ENCODE measurements at regions not wholly inside any gene's neighbourhood (a gene's known extent, or its start where the extent isn't known, plus 50 kb on each side); places are given as distances from the start of the nearest gene placed in this dataset.

DNA sequence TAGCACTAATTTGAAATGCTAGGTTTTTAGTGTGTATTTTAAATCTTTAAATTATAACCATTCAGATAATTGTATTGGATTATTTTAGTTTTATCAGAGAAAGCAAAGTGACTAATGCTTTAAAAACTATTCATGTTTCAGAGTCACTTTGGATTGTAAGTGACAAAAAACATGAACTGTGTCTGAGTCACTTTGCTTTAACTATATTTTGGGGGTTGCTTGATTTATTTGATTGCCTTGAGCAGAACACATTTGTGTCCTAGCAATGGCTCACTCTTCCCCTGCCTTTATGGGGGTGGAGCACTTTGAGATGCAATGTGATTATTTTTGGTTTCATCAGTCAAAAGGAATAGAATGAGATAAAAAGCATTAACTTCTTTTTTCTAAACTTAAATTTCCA lies 188.4 kb upstream of the ARX start:
- Histone ChIP-seq H3K36me3 (ENCODE audit: insufficient read depth, low read length) (no peaks in the 10 kb centered on the region), H2AFZ (ENCODE audit: low read depth, low read length) (no peak overlapping the region), H3K27me3 (ENCODE audit: insufficient read depth, low read length) (no peaks in the 10 kb centered on the region), H3K9me3 (ENCODE audit: low read length) (no peaks in the 10 kb centered on the region), H3K4me1 (ENCODE audit: insufficient read depth, low read length) (no peaks in the 10 kb centered on the region), H3K4me3 (ENCODE audit: low read length) (no peak overlapping the region)

DNA sequence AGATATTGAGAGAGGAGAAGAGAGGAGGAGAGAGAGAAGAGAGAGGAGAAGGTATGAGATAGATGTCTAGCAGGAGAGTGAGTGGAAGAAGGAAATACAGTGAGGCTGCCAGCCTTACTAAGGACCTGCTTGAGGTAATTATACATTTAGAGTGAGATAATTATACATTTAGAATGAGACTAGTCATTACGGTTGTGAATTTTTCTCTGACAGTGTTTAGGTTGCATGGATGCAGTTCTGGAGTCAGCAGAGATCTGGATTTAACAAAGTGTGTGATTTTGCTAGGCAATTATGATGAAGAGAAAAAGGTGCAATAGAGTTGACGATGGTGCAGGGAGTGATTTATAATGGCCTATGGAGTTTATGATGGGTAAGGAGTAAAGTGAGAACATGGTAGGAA lies 187.1 kb upstream of the ARX start:
- Histone ChIP-seq H3K4me3 (ENCODE audit: low read length) (no peak overlapping the region), H3K36me3 (ENCODE audit: insufficient read depth, low read length) (no peaks in the 10 kb centered on the region), H3K4me1 (ENCODE audit: insufficient read depth, low read length) (no peaks in the 10 kb centered on the region), H3K9me3 (ENCODE audit: low read length) (no peaks in the 10 kb centered on the region), H3K27me3 (ENCODE audit: insufficient read depth, low read length) (no peaks in the 10 kb centered on the region), H2AFZ (ENCODE audit: low read depth, low read length) (no peak overlapping the region)

- H2AFZ ChIP-seq (ENCODE audit: low read depth, low read length) = no peak overlapping the region
- no peak overlapping the region for H3K4me3 ChIP-seq (ENCODE audit: low read length)
- no peaks in the 10 kb centered on the region for H3K27me3 ChIP-seq (ENCODE audit: insufficient read depth, low read length)
- no peaks in the 10 kb centered on the region for H3K36me3 ChIP-seq (ENCODE audit: insufficient read depth, low read length)
- H3K9me3 ChIP-seq (ENCODE audit: low read length) = no peaks in the 10 kb centered on the region
- H3K4me1 ChIP-seq (ENCODE audit: insufficient read depth, low read length) = no peaks in the 10 kb centered on the region
These were observed 183.1 kb upstream of the ARX start for GRCh38 chrX:25198891-25199290.

DNA sequence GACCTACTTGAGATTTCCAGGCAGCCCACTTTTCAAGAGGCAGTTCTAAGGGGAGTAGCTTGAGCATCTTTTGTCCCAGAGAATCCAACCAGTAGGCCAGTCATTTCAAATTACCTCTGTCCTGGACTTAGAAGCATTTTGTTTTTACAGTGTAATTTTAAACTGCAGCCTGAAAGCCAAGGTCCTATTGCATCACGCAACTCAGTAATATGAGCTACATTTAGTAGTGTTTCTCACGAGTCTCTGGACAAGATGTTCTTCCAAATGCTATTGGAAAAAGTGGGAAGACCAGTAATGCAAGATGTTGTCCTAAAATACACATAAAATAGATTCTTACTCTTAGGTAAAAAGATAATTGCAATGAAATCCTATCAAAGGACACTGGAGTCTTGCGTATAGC lies 182.5 kb upstream of the ARX start:
- no peak overlapping the region for H2AFZ ChIP-seq (ENCODE audit: low read depth, low read length)
- no peaks in the 10 kb centered on the region for H3K36me3 ChIP-seq (ENCODE audit: insufficient read depth, low read length)
- no peaks in the 10 kb centered on the region for H3K27me3 ChIP-seq (ENCODE audit: insufficient read depth, low read length)
- no peak overlapping the region for H3K4me3 ChIP-seq (ENCODE audit: low read length)
- no peaks in the 10 kb centered on the region for H3K4me1 ChIP-seq (ENCODE audit: insufficient read depth, low read length)
- no peaks in the 10 kb centered on the region for H3K9me3 ChIP-seq (ENCODE audit: low read length)

- Histone ChIP-seq H3K36me3 (ENCODE audit: insufficient read depth, low read length) (no peaks in the 10 kb centered on the region), H2AFZ (ENCODE audit: low read depth, low read length) (no peak overlapping the region), H3K4me3 (ENCODE audit: low read length) (no peak overlapping the region), H3K9me3 (ENCODE audit: low read length) (no peaks in the 10 kb centered on the region), H3K27me3 (ENCODE audit: insufficient read depth, low read length) (no peaks in the 10 kb centered on the region), H3K4me1 (ENCODE audit: insufficient read depth, low read length) (no peaks in the 10 kb centered on the region)
These were observed 180.5 kb upstream of the ARX start for GRCh38 chrX:25196221-25196620.

DNA sequence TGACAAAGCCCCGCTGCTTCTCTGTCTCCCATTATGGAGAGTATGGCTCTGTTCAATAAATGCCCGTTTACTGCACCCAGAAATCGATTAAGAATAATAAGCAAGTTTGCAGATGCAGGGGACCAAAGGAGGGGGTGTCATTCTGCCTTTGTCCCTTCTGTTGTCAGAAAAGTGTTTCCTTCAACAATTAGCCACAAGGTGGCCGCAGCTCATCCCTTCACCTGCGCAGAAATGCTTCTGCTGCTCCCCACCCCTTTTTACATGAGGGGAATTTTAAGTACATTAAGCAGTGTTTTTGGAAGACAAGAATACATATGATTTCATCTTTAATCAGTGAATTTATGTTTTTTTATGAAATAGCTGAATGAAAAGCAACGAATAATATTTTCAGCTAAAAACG lies 175.6 kb upstream of the ARX start:
- no peaks in the 10 kb centered on the region for H3K27me3 ChIP-seq (ENCODE audit: insufficient read depth, low read length)
- no peak overlapping the region for H2AFZ ChIP-seq (ENCODE audit: low read depth, low read length)
- no peak overlapping the region for H3K4me3 ChIP-seq (ENCODE audit: low read length)
- H3K9me3 ChIP-seq (ENCODE audit: low read length) = no peaks in the 10 kb centered on the region
- H3K36me3 ChIP-seq (ENCODE audit: insufficient read depth, low read length) = no peaks in the 10 kb centered on the region
- no peaks in the 10 kb centered on the region for H3K4me1 ChIP-seq (ENCODE audit: insufficient read depth, low read length)

DNA sequence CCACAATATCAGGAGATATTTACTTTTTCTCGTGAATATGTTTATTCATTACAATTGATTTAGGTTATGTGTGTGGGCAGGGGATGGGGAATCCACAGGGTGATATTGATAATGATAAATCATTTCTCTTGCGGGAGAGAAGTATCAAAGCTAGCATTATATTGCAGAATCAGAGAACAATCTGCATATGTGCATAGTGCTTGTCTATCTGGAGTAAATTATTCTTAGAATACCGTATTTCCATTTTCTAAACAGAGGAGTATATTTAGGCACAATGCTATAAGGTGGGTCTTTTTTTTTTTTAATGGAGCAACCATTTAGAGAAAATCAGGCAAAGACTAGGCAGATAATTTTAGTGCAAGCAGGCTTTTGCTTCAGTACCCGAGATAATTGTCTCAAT lies 166.0 kb upstream of the ARX start:
- Histone ChIP-seq H3K9me3 (ENCODE audit: low read length) (no peaks in the 10 kb centered on the region), H2AFZ (ENCODE audit: low read depth, low read length) (no peak overlapping the region), H3K4me3 (ENCODE audit: low read length) (no peak overlapping the region), H3K36me3 (ENCODE audit: insufficient read depth, low read length) (no peaks in the 10 kb centered on the region), H3K4me1 (ENCODE audit: insufficient read depth, low read length) (no peaks in the 10 kb centered on the region), H3K27me3 (ENCODE audit: insufficient read depth, low read length) (peaks cover 7% of the 10 kb centered on the region)

DNA sequence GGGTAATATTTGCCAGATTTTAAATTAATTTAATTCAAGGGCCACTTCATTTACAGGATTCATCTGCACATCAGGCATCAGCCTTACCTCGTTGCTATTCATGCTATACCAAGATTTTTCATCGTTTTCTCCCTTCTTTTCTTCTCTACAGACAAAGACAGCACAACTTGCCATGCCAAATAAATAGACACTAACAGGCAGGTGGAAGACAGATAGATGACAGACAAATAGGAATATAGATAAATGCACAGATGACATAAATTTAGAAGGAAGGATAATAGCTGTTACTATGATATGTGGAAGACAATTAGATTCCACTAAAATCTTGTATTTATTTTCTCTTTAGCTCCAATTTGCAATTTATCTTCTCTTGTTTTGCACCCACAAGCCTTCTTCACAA lies 164.5 kb upstream of the ARX start:
- H2AFZ ChIP-seq (ENCODE audit: low read depth, low read length) = no peak overlapping the region

GRCh38 chrX:25178555-25178954 lies 162.8 kb upstream of the ARX start:
- H3K36me3 ChIP-seq (ENCODE audit: insufficient read depth, low read length) = no peaks in the 10 kb centered on the region
- peaks cover 3% of the 10 kb centered on the region for H3K27me3 ChIP-seq (ENCODE audit: insufficient read depth, low read length)
- H3K4me3 ChIP-seq (ENCODE audit: low read length) = no peak overlapping the region
- H3K4me1 ChIP-seq (ENCODE audit: insufficient read depth, low read length) = no peaks in the 10 kb centered on the region
- no peak overlapping the region for H2AFZ ChIP-seq (ENCODE audit: low read depth, low read length)
- no peaks in the 10 kb centered on the region for H3K9me3 ChIP-seq (ENCODE audit: low read length)

More for the DNA sequence above, 164.5 kb upstream of the ARX start:
- peaks cover 7% of the 10 kb centered on the region for H3K27me3 ChIP-seq (ENCODE audit: insufficient read depth, low read length)
- no peaks in the 10 kb centered on the region for H3K9me3 ChIP-seq (ENCODE audit: low read length)
- no peaks in the 10 kb centered on the region for H3K4me1 ChIP-seq (ENCODE audit: insufficient read depth, low read length)
- H3K36me3 ChIP-seq (ENCODE audit: insufficient read depth, low read length) = no peaks in the 10 kb centered on the region
- H3K4me3 ChIP-seq (ENCODE audit: low read length) = no peak overlapping the region

- no peak overlapping the region for H3K4me3 ChIP-seq (ENCODE audit: low read length)
- no peak overlapping the region for H2AFZ ChIP-seq (ENCODE audit: low read depth, low read length)
- H3K27me3 ChIP-seq (ENCODE audit: insufficient read depth, low read length) = no peaks in the 10 kb centered on the region
- H3K4me1 ChIP-seq (ENCODE audit: insufficient read depth, low read length) = no peaks in the 10 kb centered on the region
- no peaks in the 10 kb centered on the region for H3K9me3 ChIP-seq (ENCODE audit: low read length)
- H3K36me3 ChIP-seq (ENCODE audit: insufficient read depth, low read length) = no peaks in the 10 kb centered on the region
These were observed 160.0 kb upstream of the ARX start for GRCh38 chrX:25175743-25176142.

- H3K4me3 ChIP-seq (ENCODE audit: low read length) = no peak overlapping the region
- no peaks in the 10 kb centered on the region for H3K27me3 ChIP-seq (ENCODE audit: insufficient read depth, low read length)
- no peak overlapping the region for H2AFZ ChIP-seq (ENCODE audit: low read depth, low read length)
- no peaks in the 10 kb centered on the region for H3K36me3 ChIP-seq (ENCODE audit: insufficient read depth, low read length)
- no peaks in the 10 kb centered on the region for H3K9me3 ChIP-seq (ENCODE audit: low read length)
- H3K4me1 ChIP-seq (ENCODE audit: insufficient read depth, low read length) = no peaks in the 10 kb centered on the region
These were observed 159.4 kb upstream of the ARX start for GRCh38 chrX:25175171-25175570.

DNA sequence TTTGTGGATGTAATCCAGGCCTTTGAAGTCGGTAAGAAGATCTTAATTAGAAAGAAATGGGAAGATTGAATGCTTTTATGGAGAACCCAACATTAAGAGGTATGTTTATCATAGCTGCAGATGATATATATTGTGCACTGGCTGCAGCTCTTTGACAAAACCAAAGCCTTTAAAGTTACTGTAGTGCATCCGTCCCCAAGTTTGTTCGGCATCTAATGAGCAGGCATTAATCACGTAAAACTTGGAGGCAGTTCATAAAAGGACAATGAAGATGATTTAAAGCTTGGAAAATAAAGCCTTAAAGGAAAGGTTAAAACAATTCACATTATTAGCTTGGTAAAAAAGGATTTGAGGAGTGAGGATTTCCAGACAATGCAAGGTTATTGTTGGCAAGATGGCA lies 150.8 kb upstream of the ARX start:
- Histone ChIP-seq H3K36me3 (ENCODE audit: insufficient read depth, low read length) (no peaks in the 10 kb centered on the region), H3K4me3 (ENCODE audit: low read length) (no peak overlapping the region), H3K27me3 (ENCODE audit: insufficient read depth, low read length) (peaks cover 5% of the 10 kb centered on the region), H3K9me3 (ENCODE audit: low read length) (no peaks in the 10 kb centered on the region), H3K4me1 (ENCODE audit: insufficient read depth, low read length) (no peaks in the 10 kb centered on the region), H2AFZ (ENCODE audit: low read depth, low read length) (no peak overlapping the region)

DNA sequence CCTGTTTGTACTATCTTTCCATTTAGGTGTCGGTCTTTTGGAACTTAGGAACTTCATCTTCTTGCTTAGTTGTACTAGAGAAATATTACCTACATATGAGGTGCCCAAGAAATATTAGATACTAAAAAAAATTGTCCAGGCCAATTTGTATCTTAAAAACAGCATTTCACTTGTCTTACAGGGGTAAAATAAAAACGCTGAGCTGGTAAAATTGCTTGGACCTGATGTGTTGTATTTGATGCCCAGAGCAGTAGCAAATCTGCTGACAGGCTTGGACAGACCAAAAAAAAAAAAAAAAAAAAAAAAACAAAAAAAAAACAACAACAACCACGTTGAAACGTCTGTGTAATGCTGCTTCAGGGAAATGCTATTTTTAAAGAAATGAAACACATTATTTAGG lies 150.4 kb upstream of the ARX start:
- no peaks in the 10 kb centered on the region for H3K36me3 ChIP-seq (ENCODE audit: insufficient read depth, low read length)
- H3K4me3 ChIP-seq (ENCODE audit: low read length) = no peak overlapping the region
- no peaks in the 10 kb centered on the region for H3K4me1 ChIP-seq (ENCODE audit: insufficient read depth, low read length)

DNA sequence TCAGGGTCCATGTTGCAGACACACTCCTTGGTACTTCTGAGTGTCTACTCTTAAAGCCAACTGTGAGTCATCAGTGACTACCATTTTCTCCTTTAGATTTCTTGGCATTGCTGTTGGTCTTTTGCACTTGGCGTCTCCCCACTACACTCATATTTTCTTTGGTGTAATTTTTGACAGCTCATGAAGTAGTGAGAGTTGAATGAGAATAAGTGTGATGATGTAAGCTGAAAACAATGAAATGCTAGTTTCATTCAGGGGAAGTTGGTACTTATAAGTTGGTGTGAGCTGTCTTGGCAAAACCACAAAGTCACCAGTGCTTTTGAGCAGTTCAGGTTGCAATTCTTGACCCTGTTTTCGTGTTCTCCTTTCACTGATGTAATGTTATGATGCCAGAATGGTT lies 142.9 kb upstream of the ARX start:
- no peaks in the 10 kb centered on the region for H3K36me3 ChIP-seq (ENCODE audit: insufficient read depth, low read length)
- no peaks in the 10 kb centered on the region for H3K9me3 ChIP-seq (ENCODE audit: low read length)
- H2AFZ ChIP-seq (ENCODE audit: low read depth, low read length) = no peak overlapping the region
- no peaks in the 10 kb centered on the region for H3K4me1 ChIP-seq (ENCODE audit: insufficient read depth, low read length)
- H3K27me3 ChIP-seq (ENCODE audit: insufficient read depth, low read length) = peaks cover 5% of the 10 kb centered on the region
- no peak overlapping the region for H3K4me3 ChIP-seq (ENCODE audit: low read length)

More for the DNA sequence above, 150.4 kb upstream of the ARX start:
- H3K27me3 ChIP-seq (ENCODE audit: insufficient read depth, low read length) = peaks cover 5% of the 10 kb centered on the region
- no peak overlapping the region for H2AFZ ChIP-seq (ENCODE audit: low read depth, low read length)
- no peaks in the 10 kb centered on the region for H3K9me3 ChIP-seq (ENCODE audit: low read length)

Data from neuron (in vitro differentiated cells).